Raji (cell line): ENCODE measurements at regions not wholly inside any gene's neighbourhood (a gene's known extent, or its start where the extent isn't known, plus 50 kb on each side); places are given as distances from the start of the nearest gene placed in this dataset.

ENCODE experiments used
- POLR2A ChIP-seq: IDR thresholded peaks from 2 replicates; pipeline ENCODE4 v1.6.1; 2011; ENCODE audit warnings: low read depth, low read length, control low read depth; ENCODE audit not compliant: insufficient read depth

- no peak for TF ChIP-seq POLR2A
These were observed 1339.1 kb downstream of the OLFM4 start for GRCh38 chr13:54367639-54368271.

DNA sequence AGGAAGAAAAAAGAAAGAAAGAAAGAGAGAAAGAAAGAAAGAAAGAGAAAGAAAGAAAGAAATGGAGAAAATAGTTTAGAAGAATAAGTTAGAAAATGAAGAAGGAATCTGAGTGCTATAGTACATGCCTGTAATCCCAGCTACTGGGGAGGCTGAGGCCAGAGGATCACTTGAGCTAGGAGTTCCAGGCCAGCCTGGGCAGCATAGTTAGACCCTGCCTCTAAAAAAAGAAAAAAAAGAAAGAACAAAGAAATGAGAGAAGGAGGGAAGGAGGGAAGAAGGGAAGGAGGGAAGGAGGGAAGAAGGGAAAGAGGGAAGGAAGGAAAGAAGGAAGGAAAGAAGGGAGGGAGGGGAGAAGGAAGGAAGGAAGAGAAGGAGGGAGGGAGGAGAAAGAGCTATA, 1339.8 kb downstream of the OLFM4 start:
- TF ChIP-seq POLR2A, result no peak

- no peak for TF ChIP-seq POLR2A
These were observed 1344.6 kb downstream of the OLFM4 start for GRCh38 chr13:54373211-54373610.

DNA sequence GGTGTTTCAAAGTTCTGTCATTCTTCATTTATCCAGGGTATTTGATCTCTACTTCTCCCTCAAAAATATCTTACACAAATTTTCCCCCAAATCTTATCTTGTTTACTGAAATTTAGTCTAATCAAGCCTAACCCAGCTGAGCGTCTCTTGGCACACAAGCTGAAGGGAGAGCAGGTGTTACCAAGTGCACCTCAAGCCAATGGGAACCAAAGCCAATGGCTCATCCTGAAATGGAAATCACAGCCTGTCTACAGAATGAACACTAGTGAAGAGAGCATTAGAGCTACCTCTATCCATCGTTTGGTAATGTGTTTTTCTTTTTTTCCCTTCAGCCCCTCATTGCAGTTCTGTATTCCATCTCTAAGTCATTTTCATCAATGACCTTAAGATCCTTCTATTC, 1350.8 kb downstream of the OLFM4 start:
- no peak for TF ChIP-seq POLR2A

GRCh38 chr13:54383604-54384003, 1355.0 kb downstream of the OLFM4 start:
- no peak for TF ChIP-seq POLR2A

DNA sequence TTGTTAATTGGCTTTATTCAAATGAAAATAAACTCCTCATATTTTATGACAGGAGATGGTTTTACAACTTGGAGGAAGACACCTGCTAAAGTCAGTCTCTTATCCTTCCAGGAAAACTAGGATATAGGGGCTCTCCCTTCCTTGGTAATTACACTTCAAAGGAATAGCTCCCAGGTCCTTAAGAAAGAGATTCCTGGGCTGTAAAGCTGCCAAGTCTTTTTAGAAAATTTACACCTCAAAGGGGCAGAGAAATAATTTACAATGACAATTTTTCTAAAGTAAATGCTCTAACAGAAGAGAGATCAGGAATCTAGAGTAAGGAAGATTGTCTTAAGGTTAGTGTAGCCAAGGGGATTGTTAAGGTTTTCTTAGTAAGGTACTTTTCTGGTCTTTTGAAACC, 1359.0 kb downstream of the OLFM4 start:
- no peak for TF ChIP-seq POLR2A

DNA sequence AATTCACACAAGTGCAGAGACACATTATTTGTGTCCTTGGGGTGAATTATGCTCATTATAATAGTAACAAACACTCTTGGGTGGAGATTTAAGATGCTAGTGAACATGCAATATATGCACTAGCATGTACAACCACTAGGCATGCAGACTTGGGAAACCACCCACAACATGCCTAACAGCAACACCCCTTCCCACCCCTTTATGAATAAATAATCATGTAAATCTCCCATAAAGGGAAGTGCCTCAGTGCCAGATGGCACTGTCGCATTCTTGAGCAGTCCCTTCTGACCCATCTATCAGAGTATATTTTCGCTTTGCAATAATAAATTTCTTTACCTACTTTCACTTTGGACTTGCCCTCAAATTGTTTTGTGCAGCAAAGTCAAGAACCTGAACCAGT, 1362.2 kb downstream of the OLFM4 start:
- no peak for TF ChIP-seq POLR2A

- TF ChIP-seq POLR2A, result no peak
These were observed 1365.6 kb downstream of the OLFM4 start for GRCh38 chr13:54394085-54394700.

GRCh38 chr13:54394908-54395307, 1366.3 kb downstream of the OLFM4 start:
- no peak for TF ChIP-seq POLR2A

GRCh38 chr13:54402495-54402894, 1373.9 kb downstream of the OLFM4 start:
- no peak for TF ChIP-seq POLR2A

- no peak for TF ChIP-seq POLR2A
These were observed 1387.2 kb downstream of the OLFM4 start for GRCh38 chr13:54415753-54416366.

DNA sequence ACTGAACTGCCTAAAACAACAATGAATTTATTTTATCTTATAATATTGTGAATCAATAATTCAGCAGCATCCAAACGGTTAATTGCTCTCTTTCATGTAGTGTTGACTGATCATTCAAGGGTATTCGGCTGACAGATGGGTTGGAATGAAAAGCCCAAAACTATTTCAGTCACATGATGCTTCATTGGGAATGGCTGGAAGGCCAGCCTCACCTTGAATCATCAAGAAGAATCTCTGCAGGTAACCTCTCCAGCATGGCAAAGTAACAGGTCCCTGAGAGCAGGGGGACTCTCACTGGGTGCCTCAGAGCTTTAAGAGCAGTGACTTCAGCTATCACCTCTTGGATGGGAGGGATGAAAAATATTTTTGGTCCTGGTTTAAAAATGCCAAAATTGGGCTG, 1395.7 kb downstream of the OLFM4 start:
- TF ChIP-seq POLR2A, result no peak

DNA sequence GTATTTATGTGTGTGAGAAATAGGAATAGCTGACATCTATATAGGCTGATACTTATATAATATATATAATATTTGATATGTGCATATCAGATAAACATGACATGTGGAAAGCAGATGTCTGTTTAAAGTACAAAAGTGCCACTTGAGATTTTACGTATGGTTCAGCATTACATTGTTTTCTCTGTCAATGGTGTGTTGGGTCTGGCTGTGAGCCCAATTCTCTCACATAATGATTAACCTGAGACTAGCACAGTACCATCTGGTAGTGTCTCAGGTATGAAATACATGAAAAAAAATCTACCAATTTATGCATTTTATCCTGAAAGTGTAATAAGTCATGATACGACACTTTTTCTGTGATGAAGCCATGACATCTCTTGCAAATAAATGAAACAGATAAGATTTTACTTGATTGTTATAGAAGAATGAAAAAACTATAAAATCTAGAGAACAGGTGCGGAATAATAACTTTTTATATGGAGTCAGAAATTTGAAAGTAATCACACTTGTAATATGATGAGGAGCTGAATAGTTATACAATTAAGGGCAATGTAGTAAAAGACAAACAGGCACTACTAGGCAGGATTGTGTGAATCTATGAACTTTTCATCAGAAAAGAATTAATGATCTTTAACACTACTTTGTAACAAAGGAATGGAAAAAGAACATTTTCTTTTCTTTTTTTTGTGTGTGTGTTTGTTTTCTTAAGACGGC, 1405.0 kb downstream of the OLFM4 start:
- no peak for TF ChIP-seq POLR2A

- TF ChIP-seq POLR2A, result no peak
These were observed 1416.8 kb downstream of the OLFM4 start for GRCh38 chr13:54445453-54445852.

GRCh38 chr13:54445865-54446264, 1417.3 kb downstream of the OLFM4 start:
- no peak for TF ChIP-seq POLR2A

GRCh38 chr13:54449922-54450321, 1421.3 kb downstream of the OLFM4 start:
- no peak for TF ChIP-seq POLR2A

GRCh38 chr13:54484166-54484565, 1455.6 kb downstream of the OLFM4 start:
- TF ChIP-seq POLR2A, result no peak
